Heart right ventricle (tissue), 16 donors: ENCODE measurements at regions not wholly inside any gene's neighbourhood (a gene's known extent, or its start where the extent isn't known, plus 50 kb on each side); places are given as distances from the start of the nearest gene placed in this dataset.
A peak's percentile ranks its signal among the peaks of the same experiment; 100 is the strongest.

ENCODE experiments used
- ATAC-seq, 8 donors: fragments of 200-7000 bp; cut with Tn5 transposase; one replicate each; pipeline ENCODE4 v1.9.1; 2020; ENCODE audit warnings: mild to moderate bottlenecking in 8 of 8, moderate library complexity in 8 of 8, moderate number of reproducible peaks in 1 of 8
- DNase-seq, 2 donors: peaks; one replicate each; pipeline ENCODE4 v3.0.0-alpha.2; 2020
- H3K27ac ChIP-seq, 10 donors: fragments of 200-600 bp; sonication (generic) in 2 of 10; one replicate each; pipeline versions ENCODE4 v1.5.0 to v1.8.0; 2020 to 2022; ENCODE audit warnings: mild to moderate bottlenecking in 3 of 10
- H3K27me3 ChIP-seq, 7 donors: fragments of 200-600 bp; one replicate each; pipeline ENCODE4 v1.8.0; 2021 to 2022; ENCODE audit warnings: mild to moderate bottlenecking in 2 of 7
- H3K36me3 ChIP-seq, 9 donors: fragments of 200-600 bp; sonication (generic) in 1 of 9; one replicate each; pipeline versions ENCODE4 v1.5.0 to v1.8.0; 2020 to 2022; ENCODE audit warnings: mild to moderate bottlenecking in 2 of 9
- H3K4me1 ChIP-seq, 9 donors: fragments of 200-600 bp; sonication (generic) in 1 of 9; one replicate each; pipeline versions ENCODE4 v1.5.0 to v1.8.0; 2020 to 2022; ENCODE audit warnings: mild to moderate bottlenecking in 4 of 9
- H3K4me3 ChIP-seq, 10 donors: fragments of 200-600 bp; sonication (generic) in 2 of 10; one replicate each; pipeline versions ENCODE4 v1.5.0 to v1.8.0; 2020 to 2022; ENCODE audit warnings: mild to moderate bottlenecking in 7 of 10, moderate library complexity in 2 of 10
- H3K9me3 ChIP-seq, 11 donors: fragments of 200-600 bp in 10 of 11; sonication (generic) in 2 of 11; one replicate each; pipeline versions ENCODE4 v1.5.0 to v1.8.0; 2013 to 2022; ENCODE audit warnings: mild to moderate bottlenecking in 2 of 11, control low read depth in 1 of 11, moderate library complexity in 1 of 11
- CTCF ChIP-seq, 9 donors: fragments of 200-600 bp; sonication (generic) in 2 of 9; IDR thresholded peaks; one replicate each; pipeline versions ENCODE4 v1.5.0 to v1.8.0; 2021 to 2022; ENCODE audit warnings: antibody characterized with exemption in 9 of 9, mild to moderate bottlenecking in 5 of 9, moderate library complexity in 1 of 9
- WGBS, 2 donors: extraction: QIAGEN DNeasy Blood & Tissue Kit; methylation state at CpG; one replicate each; pipeline ENCODE4 v1.1.7; 2013; ENCODE audit warnings: inconsistent platforms in 1 of 2; 5-methylcytosine and 5-hydroxymethylcytosine counted together
- intact Hi-C, 10 donors: fragments of 100-400 bp; cut with DNase I; formaldehyde crosslinking; loops; one replicate each; pipeline versions ENCODE4 v1.11.1 to v1.14.2; 2022
- donor health status: Arrhythmogenic right ventricular cardiomyopathy.
- donor health status: ischemic (EF 13 %, LVEDD 7.1; RV severe dilation, severe dysfunction).
- donor health status: healthy with polysubstance abuse.
- donor health status: DM: no; HTN: yes; CAD: no.
- donor health status: DM: no; HTN: no; CAD: no.
- donor health status: ischemic (EF 25% LVEDD 6.9; RV normal size, moderate dysfunction).
- donor health status: ischemic (EF 25% LVEDD 5.7; RV mildly dilated, moderate dysfunction).
- donor health status: healthy.
- donor health status: DM: yes; HTN: yes; CAD: no.
- donor health status: Ischemic cardiomyopathy.
- donor health status: ischemic (EF 35%, LVEDD 5.7; RV mildly dilated, moderate dysfunction).
- donor health status: nonischemic (EF 11% LVEDD 7.7; RV severe dilation, severe dysfunction).
- donor health status: DM: yes; HTN: yes; CAD: no.
- donor health status: PGD.
- donor health status: ischemic (EF 29% LVEDD 5.4; RV normal size, mild dysfunction).
- donor health status: nonischemic (EF 23%, LVEDD 6.1; RV moderate dilation, normal function).

- Histone ChIP-seq H3K27ac (peak overlapping the region in 3 of 10 donors; percentile 31 to 41 (median 34)), H3K4me1 (peaks cover 0 to 21% (median 4%) of the 10 kb centered on the region in 9 donors), H3K27me3 (no peaks in the 10 kb centered on the region), H3K9me3 (peaks cover 0 to 17% (median 0%) of the 10 kb centered on the region in 11 donors), H3K36me3 (no peaks in the 10 kb centered on the region), H3K4me3 (no peak overlapping the region)
- no peak for TF ChIP-seq CTCF (IDR thresholded peaks at IDR 0.05)
- no peak for DNase-seq
- WGBS, 2 donors, result 38 to 59% methylated on average over 1 of the region's 1 CpG
- ATAC-seq, result peak in 4 of 8 donors; percentile 39 to 65 (median 48)
- intact Hi-C loops, result no loop called here
Measured at GRCh38 chr5:74184649-74185048, 455.9 kb downstream of the ENC1 start.

- H3K27ac ChIP-seq, result no peak overlapping the region
- intact Hi-C loops, result no loop called here
- 72 to 81% methylated on average over 8 of the region's 8 CpGs for WGBS, 2 donors
- ATAC-seq (no peak), DNase-seq (no peak)
- H3K4me1 ChIP-seq, result peaks cover 0 to 21% (median 4%) of the 10 kb centered on the region in 9 donors
- no peaks in the 10 kb centered on the region for H3K27me3 ChIP-seq
- peaks cover 0 to 1% (median 0%) of the 10 kb centered on the region in 11 donors for H3K9me3 ChIP-seq
- no peak overlapping the region for H3K4me3 ChIP-seq
- no peak for TF ChIP-seq CTCF (IDR thresholded peaks at IDR 0.05)
- no peaks in the 10 kb centered on the region for H3K36me3 ChIP-seq
Measured at GRCh38 chr5:74183041-74183440, 457.5 kb downstream of the ENC1 start.

GRCh38 chr5:74182603-74183002 is 457.9 kb downstream of the ENC1 start:
- no peaks in the 10 kb centered on the region for H3K9me3 ChIP-seq
- no peak for DNase-seq
- no peaks in the 10 kb centered on the region for H3K36me3 ChIP-seq
- ATAC-seq, result no peak
- WGBS, 2 donors, result 74 to 78% methylated on average over 6 of the region's 6 CpGs
- no peak overlapping the region for H3K27ac ChIP-seq
- TF ChIP-seq CTCF (IDR thresholded peaks at IDR 0.05), result no peak
- no peak overlapping the region for H3K4me3 ChIP-seq
- intact Hi-C loops, result no loop called here
- H3K4me1 ChIP-seq, result peaks cover 0 to 21% (median 4%) of the 10 kb centered on the region in 9 donors
- H3K27me3 ChIP-seq, result no peaks in the 10 kb centered on the region

GRCh38 chr5:74179701-74180100 is 460.8 kb downstream of the ENC1 start:
- no peak for DNase-seq
- H3K36me3 ChIP-seq, result no peaks in the 10 kb centered on the region
- intact Hi-C loops, result loop anchor here in 2 of 10 donors (10.0 kb wide), 2 partner anchors 125 to 455 kb away; no protein-coding TSS in a partner anchor
- H3K4me3 ChIP-seq, result no peak overlapping the region
- no peak for TF ChIP-seq CTCF (IDR thresholded peaks at IDR 0.05)
- H3K27ac ChIP-seq, result no peak overlapping the region
- 88 to 90% methylated on average over 3 of the region's 3 CpGs for WGBS, 2 donors
- H3K27me3 ChIP-seq, result no peaks in the 10 kb centered on the region
- H3K4me1 ChIP-seq, result peaks cover 0 to 6% (median 0%) of the 10 kb centered on the region in 9 donors
- H3K9me3 ChIP-seq, result no peaks in the 10 kb centered on the region
- no peak for ATAC-seq
